ENCODE measurements at regions not wholly inside any gene's neighbourhood (a gene's known extent, or its start where the extent isn't known, plus 50 kb on each side); places are given as distances from the start of the nearest gene placed in this dataset.

DNA sequence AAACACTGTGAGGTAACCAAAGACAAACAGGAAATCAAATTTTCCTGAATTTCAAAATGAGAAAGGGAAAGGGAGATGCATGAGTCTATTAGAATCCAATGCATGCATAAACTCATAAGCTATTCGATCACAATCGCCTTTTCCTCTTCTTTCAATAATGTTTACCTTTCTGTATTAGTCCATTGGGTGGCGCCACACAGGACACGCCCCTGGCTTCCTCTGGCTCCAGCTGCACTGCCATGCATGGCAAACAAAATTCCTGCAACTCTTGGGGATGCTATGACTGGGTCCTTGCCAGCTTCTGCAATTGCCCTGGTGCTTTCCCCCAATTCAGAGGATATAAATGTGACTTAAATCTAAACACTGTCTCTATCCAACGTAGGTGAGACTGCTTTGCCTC, 424.5 kb upstream of the PCDH7 start:
- TF ChIP-seq TAF1 (IDR thresholded peaks at IDR 0.05; ENCODE audit: borderline replicate concordance, insufficient read depth, low read length) (no peak), POLR2AphosphoS5 (IDR thresholded peaks at IDR 0.05; ENCODE audit: low read depth, low read length) (no peak), SIN3A (IDR thresholded peaks at IDR 0.05; ENCODE audit: borderline replicate concordance, insufficient read depth, low read length) (no peak), FOXP2 (optimal IDR thresholded peaks at IDR 0.05; ENCODE audit: borderline replicate concordance, extremely low read depth, extremely low read length, insufficient read depth) (no peak)
- TF ChIP-seq, protein P1, sequence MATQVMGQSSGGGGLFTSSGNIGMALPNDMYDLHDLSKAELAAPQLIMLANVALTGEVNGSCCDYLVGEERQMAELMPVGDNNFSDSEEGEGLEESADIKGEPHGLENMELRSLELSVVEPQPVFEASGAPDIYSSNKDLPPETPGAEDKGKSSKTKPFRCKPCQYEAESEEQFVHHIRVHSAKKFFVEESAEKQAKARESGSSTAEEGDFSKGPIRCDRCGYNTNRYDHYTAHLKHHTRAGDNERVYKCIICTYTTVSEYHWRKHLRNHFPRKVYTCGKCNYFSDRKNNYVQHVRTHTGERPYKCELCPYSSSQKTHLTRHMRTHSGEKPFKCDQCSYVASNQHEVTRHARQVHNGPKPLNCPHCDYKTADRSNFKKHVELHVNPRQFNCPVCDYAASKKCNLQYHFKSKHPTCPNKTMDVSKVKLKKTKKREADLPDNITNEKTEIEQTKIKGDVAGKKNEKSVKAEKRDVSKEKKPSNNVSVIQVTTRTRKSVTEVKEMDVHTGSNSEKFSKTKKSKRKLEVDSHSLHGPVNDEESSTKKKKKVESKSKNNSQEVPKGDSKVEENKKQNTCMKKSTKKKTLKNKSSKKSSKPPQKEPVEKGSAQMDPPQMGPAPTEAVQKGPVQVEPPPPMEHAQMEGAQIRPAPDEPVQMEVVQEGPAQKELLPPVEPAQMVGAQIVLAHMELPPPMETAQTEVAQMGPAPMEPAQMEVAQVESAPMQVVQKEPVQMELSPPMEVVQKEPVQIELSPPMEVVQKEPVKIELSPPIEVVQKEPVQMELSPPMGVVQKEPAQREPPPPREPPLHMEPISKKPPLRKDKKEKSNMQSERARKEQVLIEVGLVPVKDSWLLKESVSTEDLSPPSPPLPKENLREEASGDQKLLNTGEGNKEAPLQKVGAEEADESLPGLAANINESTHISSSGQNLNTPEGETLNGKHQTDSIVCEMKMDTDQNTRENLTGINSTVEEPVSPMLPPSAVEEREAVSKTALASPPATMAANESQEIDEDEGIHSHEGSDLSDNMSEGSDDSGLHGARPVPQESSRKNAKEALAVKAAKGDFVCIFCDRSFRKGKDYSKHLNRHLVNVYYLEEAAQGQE (IDR thresholded peaks at IDR 0.05; ENCODE audit: insufficient read depth in 1 of 2, low read depth in 2 of 2, low read length in 2 of 2) = no peak

Data from PFSK-1 (cell line).